GM12878 (cell line): ENCODE measurements at regions not wholly inside any gene's neighbourhood (a gene's known extent, or its start where the extent isn't known, plus 50 kb on each side); places are given as distances from the start of the nearest gene placed in this dataset.

Experiments
- ATAC-seq: fragments of 200-7000 bp; cut with Tn5 transposase; 3 replicates; pipeline ENCODE4 v1.9.1; 2020; ENCODE audit warnings: mild to moderate bottlenecking, moderate library complexity
- BruUV-seq: library from RNA; stranded (reverse); fragments of 400-500 nt; replicated peaks from 2 replicates; lab custom pipeline; 2021; lab: Mats Ljungman, UMichigan
- CTCF ChIA-PET: fragments of 300-600 bp; sonication (Branson Sonifier 250); formaldehyde crosslinking; extraction: SDS; loops from one replicate; lab custom pipeline; 2021; ENCODE audit warnings: inconsistent platforms; lab: Yijun Ruan, JAX
- POLR2A ChIA-PET: fragments of 350-600 bp; formaldehyde crosslinking; extraction: SDS; loops from one replicate; lab custom pipeline; 2021; ENCODE audit warnings: inconsistent platforms; lab: Charles Lee
- RAD21 ChIA-PET: fragments of 300-600 bp; sonication (Branson Sonifier 250); formaldehyde crosslinking; loops from one replicate; lab custom pipeline; 2023; ENCODE audit warnings: antibody characterized with exemption; ENCODE audit not compliant: unreplicated experiment; lab: Charles Lee
- SMC1A ChIA-PET: fragments of 300-600 bp; sonication (Branson Sonifier 250); formaldehyde crosslinking; loops from one replicate; lab custom pipeline; 2023; ENCODE audit not compliant: unreplicated experiment, uncharacterized antibody; lab: Charles Lee
- DNase-seq: peaks from one replicate; pipeline ENCODE4 v3.0.0-alpha.2; 2011; ENCODE audit warnings: low read depth, low spot score
- FAIRE-seq: peaks from 3 replicates; lab custom pipeline; 2011; peaks lifted over from hg19 to GRCh38; lab: Jason Lieb, UNC
- H2AFZ ChIP-seq: 2 replicates; pipeline ENCODE4 v1.6.0; 2011; ENCODE audit warnings: low read depth, low read length, control low read depth; ENCODE audit not compliant: control insufficient read depth
- H3K27ac ChIP-seq: 2 replicates; pipeline ENCODE4 v1.5.1; 2011; ENCODE audit warnings: control low read depth; ENCODE audit not compliant: control insufficient read depth, insufficient read depth
- H3K27me3 ChIP-seq, 2 experiments: replicated peaks in 1 of 2; 2 replicates each; pipeline versions ENCODE4 v1.6.0 to v1.6.1; 2011; ENCODE audit warnings: low read length in 1 of 2; ENCODE audit not compliant: control insufficient read depth in 2 of 2, insufficient read depth in 2 of 2
- H3K36me3 ChIP-seq, 2 experiments: 2 replicates each; pipeline ENCODE4 v1.5.1; 2011; ENCODE audit warnings: low read length in 1 of 2; ENCODE audit not compliant: control insufficient read depth in 2 of 2, insufficient read depth in 2 of 2
- H3K4me1 ChIP-seq: 2 replicates; pipeline ENCODE4 v1.6.1; 2011; ENCODE audit warnings: mild to moderate bottlenecking, low read length, moderate library complexity, mixed read lengths; ENCODE audit not compliant: control insufficient read depth, insufficient read depth
- H3K4me2 ChIP-seq: 2 replicates; pipeline ENCODE4 v1.6.0; 2011; ENCODE audit warnings: control low read depth; ENCODE audit not compliant: control insufficient read depth, insufficient read depth
- H3K4me3 ChIP-seq: fragments of 200-600 bp; sonication (generic); 2 replicates; pipeline ENCODE4 v1.5.1; 2016
- H3K79me2 ChIP-seq: 2 replicates; pipeline ENCODE4 v1.6.0; 2011; ENCODE audit warnings: low read length; ENCODE audit not compliant: control insufficient read depth, insufficient read depth
- H3K9ac ChIP-seq: 2 replicates; pipeline ENCODE4 v1.8.0; 2011; ENCODE audit warnings: low read length, control low read depth, mixed read lengths; ENCODE audit not compliant: control insufficient read depth, insufficient read depth
- H3K9me3 ChIP-seq: replicated peaks from 3 replicates; pipeline ENCODE4 v1.5.1; 2011; ENCODE audit warnings: mild to moderate bottlenecking, low read length; ENCODE audit not compliant: control insufficient read depth, insufficient read depth
- H4K20me1 ChIP-seq: 2 replicates; pipeline ENCODE4 v1.6.0; 2011; ENCODE audit not compliant: control insufficient read depth, insufficient read depth
- CTCF ChIP-seq, 3 experiments: IDR thresholded peaks in 2 of 3; conservative IDR thresholded peaks in 1 of 3; 2 replicates each; pipeline ENCODE4 v1.5.1; 2011; ENCODE audit warnings: low read depth in 3 of 3, low read length in 3 of 3, mild to moderate bottlenecking in 3 of 3, control low read depth in 2 of 3, moderate library complexity in 2 of 3, inconsistent platforms in 1 of 3, mixed read lengths in 1 of 3; ENCODE audit not compliant: control insufficient read depth in 2 of 3, insufficient read depth in 1 of 3; ENCODE audit errors: extremely low read depth in 1 of 3
- NKRF ChIP-seq: fragments of 450-650 bp; conservative IDR thresholded peaks from 2 replicates; pipeline ENCODE4 v1.6.1; 2017; ENCODE audit warnings: mild to moderate bottlenecking, moderate library complexity
- RAD21 ChIP-seq: IDR thresholded peaks from 2 replicates; pipeline ENCODE4 v1.6.1; 2011; ENCODE audit warnings: mild to moderate bottlenecking, low read depth, low read length, moderate library complexity; ENCODE audit not compliant: insufficient read depth
- RBBP5 ChIP-seq: fragments of 200-600 bp; sonication (generic); conservative IDR thresholded peaks from 2 replicates; pipeline ENCODE4 v1.6.1; 2016
- SMC3 ChIP-seq: IDR thresholded peaks from 2 replicates; pipeline ENCODE4 v1.6.1; 2011; ENCODE audit warnings: low read length, improper control_type of control experiment, borderline replicate concordance
- TARDBP ChIP-seq: IDR thresholded peaks from 2 replicates; pipeline ENCODE4 v1.6.1; 2016; ENCODE audit warnings: borderline replicate concordance
- WGBS: methylation state at CpG from one replicate; pipeline ENCODE4 v1.1.6; 2016; ENCODE audit warnings: low lambda C conversion rate; ENCODE audit not compliant: insufficient replicate concordance, insufficient coverage; ENCODE audit errors: missing lambda C conversion rate; 5-methylcytosine and 5-hydroxymethylcytosine counted together
- in situ Hi-C: fragments of 300-500 bp; cut with MboI; formaldehyde crosslinking; loops from 9 replicates; pipeline ENCODE4 v1.14.3; 2018; ENCODE audit warnings: mixed read lengths
- intact Hi-C: fragments of 100-400 bp; cut with micrococcal nuclease; formaldehyde crosslinking; loops from one replicate; pipeline ENCODE4 v1.14.2; 2022; ENCODE audit not compliant: unreplicated experiment

- TF ChIP-seq NKRF = no peak
- no peak for TF ChIP-seq TARDBP
- TF ChIP-seq, all 136 proteins: peak for 0
Observed at GRCh38 chr11:21931436-21932101, 261.3 kb upstream of the ANO5 start (continued).

GRCh38 chr11:21933095-21933494 is 259.8 kb upstream of the ANO5 start:
- RAD21 ChIA-PET = no interaction called here
- peak; percentile 37; the same call in 1 of the 3 replicates for ATAC-seq
- POLR2A ChIA-PET = no interaction called here
- no peak for FAIRE-seq
- intact Hi-C loops (loop anchor here (2.0 to 10.0 kb wide), 2 partner anchors 198 to 372 kb away; no protein-coding TSS in a partner anchor), in situ Hi-C loops (no loop called here)
- Histone ChIP-seq H3K79me2 (no peaks in the 10 kb centered on the region), H3K4me3 (no peak overlapping the region), H3K36me3 (no peaks in the 10 kb centered on the region), H3K27ac (no peak overlapping the region), H2AFZ (no peak overlapping the region), H3K4me2 (no peak overlapping the region), H3K27me3 (no peaks in the 10 kb centered on the region), H3K9ac (no peak overlapping the region), H3K4me1 (no peaks in the 10 kb centered on the region), H3K9me3 (no peaks in the 10 kb centered on the region), H4K20me1 (no peaks in the 10 kb centered on the region)
- no TSS peak for BruUV-seq
- DNase-seq = no peak
- CTCF ChIA-PET = no interaction called here
- 0% methylated on average over 1 of the region's 1 CpG for WGBS
- SMC1A ChIA-PET = no interaction called here
- TF ChIP-seq RAD21 = peak; percentile 33
- TF ChIP-seq CTCF (IDR thresholded peaks at IDR 0.05 in 2 of 3, conservative IDR thresholded peaks at IDR 0.05 in 1 of 3; ENCODE audit: control insufficient read depth in 2 of 3, extremely low read depth in 1 of 3, insufficient read depth in 1 of 3, low read depth in 3 of 3, low read length in 3 of 3) = peak; percentile 33 to 44 (median 36); a peak in 5 of 6 replicates
- no peak for TF ChIP-seq RBBP5
- peak; percentile 27; the same call in 1 of the 2 replicates for TF ChIP-seq SMC3
